GM23338 (cell line): ENCODE measurements at regions not wholly inside any gene's neighbourhood (a gene's known extent, or its start where the extent isn't known, plus 50 kb on each side); places are given as distances from the start of the nearest gene placed in this dataset.

Experiments
- ATAC-seq: fragments of 200-7000 bp; cut with Tn5 transposase; 3 replicates; pipeline ENCODE4 v1.9.1; 2020
- DNase-seq: peaks from one replicate; pipeline ENCODE4 v3.0.0-alpha.2; 2015; ENCODE audit warnings: low spot score
- H2AFZ ChIP-seq: fragments of 200-600 bp; sonication (generic); 2 replicates; pipeline ENCODE4 v1.8.0; 2016; ENCODE audit warnings: antibody characterized with exemption, mild to moderate bottlenecking, moderate library complexity
- H3F3A ChIP-seq: fragments of 200-600 bp; sonication (generic); replicated peaks from 2 replicates; pipeline ENCODE4 v1.8.0; 2017; ENCODE audit warnings: antibody characterized with exemption, mixed run types, low read depth
- H3K27ac ChIP-seq: fragments of 200-600 bp; sonication (generic); 2 replicates; pipeline ENCODE4 v1.6.1; 2016; ENCODE audit warnings: low read depth
- H3K27me3 ChIP-seq: fragments of 200-600 bp; sonication (generic); 2 replicates; pipeline ENCODE4 v1.8.0; 2016; ENCODE audit warnings: mild to moderate bottlenecking, mixed run types, moderate library complexity; ENCODE audit not compliant: insufficient read depth
- H3K36me3 ChIP-seq: fragments of 200-600 bp; sonication (generic); 2 replicates; pipeline ENCODE4 v1.8.0; 2016; ENCODE audit warnings: mild to moderate bottlenecking; ENCODE audit not compliant: insufficient read depth
- H3K4me1 ChIP-seq: fragments of 200-600 bp; sonication (generic); 2 replicates; pipeline ENCODE4 v1.8.0; 2016; ENCODE audit warnings: mild to moderate bottlenecking, moderate library complexity; ENCODE audit not compliant: insufficient read depth
- H3K4me2 ChIP-seq: fragments of 200-600 bp; sonication (generic); 2 replicates; pipeline ENCODE4 v1.7.1; 2017; ENCODE audit warnings: mixed run types
- H3K4me3 ChIP-seq: fragments of 200-600 bp; sonication (generic); 2 replicates; pipeline ENCODE4 v1.6.1; 2016; ENCODE audit warnings: mixed run types
- H3K79me2 ChIP-seq: fragments of 200-600 bp; sonication (generic); replicated peaks from 2 replicates; pipeline ENCODE4 v1.8.0; 2017; ENCODE audit warnings: mild to moderate bottlenecking; ENCODE audit not compliant: insufficient read depth
- H3K9me2 ChIP-seq: fragments of 200-600 bp; sonication (generic); 2 replicates; pipeline ENCODE4 v1.8.0; 2017; ENCODE audit not compliant: insufficient read depth
- H4K20me1 ChIP-seq: fragments of 200-600 bp; sonication (generic); replicated peaks from 2 replicates; pipeline ENCODE4 v1.8.0; 2017; ENCODE audit warnings: mild to moderate bottlenecking; ENCODE audit not compliant: insufficient read depth
- H3K27ac Mint-ChIP-seq: 2 replicates; pipeline ENCODE4 v1.8.0; 2020; ENCODE audit warnings: inconsistent platforms, mild to moderate bottlenecking, moderate library complexity, mixed read lengths
- H3K27me3 Mint-ChIP-seq: 3 replicates; pipeline ENCODE4 v1.8.0; 2022; ENCODE audit warnings: low read depth, mild to moderate bottlenecking, moderate library complexity, mixed read lengths, inconsistent platforms; ENCODE audit not compliant: insufficient read depth, poor library complexity
- H3K36me3 Mint-ChIP-seq: 3 replicates; pipeline ENCODE4 v1.8.0; 2021; ENCODE audit warnings: low read depth, mild to moderate bottlenecking, inconsistent platforms, moderate library complexity, mixed read lengths
- H3K4me1 Mint-ChIP-seq: 3 replicates; pipeline ENCODE4 v1.8.0; 2020; ENCODE audit warnings: mild to moderate bottlenecking, inconsistent platforms, mixed read lengths
- H3K4me3 Mint-ChIP-seq: 3 replicates; pipeline ENCODE4 v1.8.0; 2021; ENCODE audit warnings: moderate library complexity, mild to moderate bottlenecking, inconsistent platforms, mixed read lengths
- H3K9me3 Mint-ChIP-seq: 3 replicates; pipeline ENCODE4 v1.8.0; 2020; ENCODE audit warnings: moderate library complexity, mild to moderate bottlenecking, inconsistent platforms, mixed read lengths
- EZH2 ChIP-seq: fragments of 200-600 bp; sonication (generic); IDR thresholded peaks from one replicate; pipeline ENCODE4 v1.8.0; 2017; ENCODE audit warnings: antibody characterized with exemption, mild to moderate bottlenecking, low read depth; ENCODE audit not compliant: unreplicated experiment
- EZH2phosphoT487 ChIP-seq: fragments of 200-600 bp; sonication (generic); IDR thresholded peaks from one replicate; pipeline ENCODE4 v1.8.1; 2018; ENCODE audit warnings: antibody characterized with exemption; ENCODE audit not compliant: unreplicated experiment
- POLR2AphosphoS5 ChIP-seq: IDR thresholded peaks from 2 replicates; pipeline ENCODE4 v1.6.1; 2016; ENCODE audit warnings: antibody characterized with exemption, low read depth
- STAT1 ChIP-seq: IDR thresholded peaks from one replicate; pipeline ENCODE4 v1.6.1; 2016; ENCODE audit warnings: antibody characterized with exemption; ENCODE audit not compliant: unreplicated experiment
- ZNF114 ChIP-seq: fragments of 250-450 bp; sonication (Bioruptor Pico); IDR thresholded peaks from 2 replicates; pipeline ENCODE4 v1.5.0; 2020; ENCODE audit warnings: mild to moderate bottlenecking, moderate library complexity
- ZNF462 ChIP-seq: fragments of 250-450 bp; sonication (Bioruptor Pico); IDR thresholded peaks from 2 replicates; pipeline ENCODE4 v1.5.0; 2020; ENCODE audit warnings: mild to moderate bottlenecking, moderate library complexity

DNA sequence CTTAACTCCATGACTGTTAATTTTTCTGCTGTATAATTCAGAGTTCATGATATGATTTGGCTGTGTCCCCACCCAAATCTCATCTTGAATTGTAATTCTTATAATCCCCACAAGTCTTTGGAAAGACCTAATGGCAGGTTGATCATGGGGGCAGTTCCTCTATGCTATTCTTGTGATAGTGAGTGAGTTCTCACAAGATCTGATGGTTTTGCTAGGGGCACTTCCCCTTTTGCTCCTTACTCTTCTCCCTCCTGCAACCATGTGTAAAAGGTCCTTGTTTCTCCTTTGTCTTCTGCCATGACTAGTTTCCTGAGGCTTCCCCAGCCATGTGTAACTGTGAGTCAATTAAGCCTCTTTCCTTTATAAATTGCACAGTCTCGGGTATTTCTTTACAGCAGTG lies 1751.9 kb downstream of the ARAP2 start:
- H3K36me3 Mint-ChIP-seq, result no peaks in the 10 kb centered on the region
- DNase-seq (no peak), ATAC-seq (no peak)
- H3K27me3 ChIP-seq, result no peaks in the 10 kb centered on the region
- peaks cover 6% of the 10 kb centered on the region; the same call in 2 of the 3 replicates for H3K9me3 Mint-ChIP-seq
- H3F3A ChIP-seq, result no peaks in the 10 kb centered on the region
- no peak overlapping the region for H2AFZ ChIP-seq
- TF ChIP-seq STAT1 (no peak), POLR2AphosphoS5 (no peak), ZNF462 (CRISPR knock-in tag) (no peak), ZNF114 (CRISPR knock-in tag) (no peak), EZH2phosphoT487 (no peak)
- H3K4me1 ChIP-seq, result no peaks in the 10 kb centered on the region
- no peaks in the 10 kb centered on the region; the same call in 2 of the 3 replicates for H3K4me1 Mint-ChIP-seq
- H3K36me3 ChIP-seq, result no peaks in the 10 kb centered on the region
- no peaks in the 10 kb centered on the region for H4K20me1 ChIP-seq
- no peak overlapping the region for H3K4me2 ChIP-seq
- no peak overlapping the region for H3K27ac ChIP-seq
- H3K27ac Mint-ChIP-seq, result no peak overlapping the region
- H3K27me3 Mint-ChIP-seq, result peaks cover 2% of the 10 kb centered on the region
- H3K9me2 ChIP-seq, result 0 out of 2 replicates have a peak, but pooled peaks cover 4% of the 10 kb centered on the region
- H3K4me3 ChIP-seq, result no peak overlapping the region
- H3K4me3 Mint-ChIP-seq, result no peak overlapping the region
- H3K79me2 ChIP-seq, result no peaks in the 10 kb centered on the region

GRCh38 chr4:34502086-34502485 lies 1742.2 kb downstream of the ARAP2 start:
- Mint-ChIP-seq H3K4me1 (peaks cover 4% of the 10 kb centered on the region; the same call in 2 of the 3 replicates), H3K4me3 (no peak overlapping the region), H3K36me3 (peaks cover 19% of the 10 kb centered on the region), H3K27ac (no peak overlapping the region), H3K9me3 (peaks cover 21% of the 10 kb centered on the region), H3K27me3 (no peaks in the 10 kb centered on the region)
- Histone ChIP-seq H4K20me1 (no peaks in the 10 kb centered on the region), H2AFZ (no peak overlapping the region), H3K9me2 (0 out of 2 replicates have a peak, but pooled peaks cover 3% of the 10 kb centered on the region), H3F3A (no peaks in the 10 kb centered on the region), H3K4me3 (no peak overlapping the region), H3K27ac (no peak overlapping the region), H3K4me1 (no peaks in the 10 kb centered on the region), H3K4me2 (no peak overlapping the region), H3K79me2 (no peaks in the 10 kb centered on the region), H3K36me3 (no peaks in the 10 kb centered on the region), H3K27me3 (no peaks in the 10 kb centered on the region)
- DNase-seq (no peak), ATAC-seq (no peak)
- TF ChIP-seq STAT1, result no peak
- TF ChIP-seq ZNF462 (CRISPR knock-in tag), result no peak
- TF ChIP-seq EZH2, result no peak
